ENCODE measurements at regions not wholly inside any gene's neighbourhood (a gene's known extent, or its start where the extent isn't known, plus 50 kb on each side); places are given as distances from the start of the nearest gene placed in this dataset.

GRCh38 chr6:23678626-23679025 lies 447.4 kb upstream of the NRSN1 start:
- Mint-ChIP-seq H3K36me3 (ENCODE audit: low read depth, unreplicated experiment) (peaks cover 4% of the 10 kb centered on the region), H3K4me3 (ENCODE audit: unreplicated experiment) (no peak overlapping the region), H3K9me3 (ENCODE audit: unreplicated experiment) (no peaks in the 10 kb centered on the region), H3K4me1 (ENCODE audit: unreplicated experiment) (no peaks in the 10 kb centered on the region), H3K27me3 (ENCODE audit: unreplicated experiment) (no peaks in the 10 kb centered on the region), H3K27ac (ENCODE audit: unreplicated experiment) (no peak overlapping the region)
- TF ChIP-seq CTCF (IDR thresholded peaks at IDR 0.05; ENCODE audit: unreplicated experiment): no peak
- DNase-seq (ENCODE audit: low spot score): no peak

- no peaks in the 10 kb centered on the region for H3K36me3 Mint-ChIP-seq (ENCODE audit: low read depth, unreplicated experiment)
Measured at GRCh38 chr6:23681743-23682142, 444.3 kb upstream of the NRSN1 start.

GRCh38 chr6:23688650-23689049 lies 437.4 kb upstream of the NRSN1 start:
- H3K4me1 Mint-ChIP-seq (ENCODE audit: unreplicated experiment): no peaks in the 10 kb centered on the region
- TF ChIP-seq CTCF (IDR thresholded peaks at IDR 0.05; ENCODE audit: unreplicated experiment): no peak
- no peak overlapping the region for H3K4me3 Mint-ChIP-seq (ENCODE audit: unreplicated experiment)

More at GRCh38 chr6:23681743-23682142, 444.3 kb upstream of the NRSN1 start:
- no peak for DNase-seq (ENCODE audit: low spot score)
- Mint-ChIP-seq H3K4me1 (ENCODE audit: unreplicated experiment) (no peaks in the 10 kb centered on the region), H3K27me3 (ENCODE audit: unreplicated experiment) (no peaks in the 10 kb centered on the region), H3K9me3 (ENCODE audit: unreplicated experiment) (no peaks in the 10 kb centered on the region), H3K27ac (ENCODE audit: unreplicated experiment) (no peak overlapping the region), H3K4me3 (ENCODE audit: unreplicated experiment) (no peak overlapping the region)
- no peak for TF ChIP-seq CTCF (IDR thresholded peaks at IDR 0.05; ENCODE audit: unreplicated experiment)

GRCh38 chr6:23690453-23691049 lies 435.5 kb upstream of the NRSN1 start:
- no peak for TF ChIP-seq CTCF (IDR thresholded peaks at IDR 0.05; ENCODE audit: unreplicated experiment)
- no peaks in the 10 kb centered on the region for H3K36me3 Mint-ChIP-seq (ENCODE audit: low read depth, unreplicated experiment)
- no peaks in the 10 kb centered on the region for H3K9me3 Mint-ChIP-seq (ENCODE audit: unreplicated experiment)
- H3K4me1 Mint-ChIP-seq (ENCODE audit: unreplicated experiment): no peaks in the 10 kb centered on the region
- H3K27me3 Mint-ChIP-seq (ENCODE audit: unreplicated experiment): no peaks in the 10 kb centered on the region
- no peak overlapping the region for H3K27ac Mint-ChIP-seq (ENCODE audit: unreplicated experiment)
- DNase-seq (ENCODE audit: low spot score): no peak
- no peak overlapping the region for H3K4me3 Mint-ChIP-seq (ENCODE audit: unreplicated experiment)

More at GRCh38 chr6:23688650-23689049, 437.4 kb upstream of the NRSN1 start:
- Mint-ChIP-seq H3K27me3 (ENCODE audit: unreplicated experiment) (no peaks in the 10 kb centered on the region), H3K27ac (ENCODE audit: unreplicated experiment) (no peak overlapping the region), H3K9me3 (ENCODE audit: unreplicated experiment) (no peaks in the 10 kb centered on the region), H3K36me3 (ENCODE audit: low read depth, unreplicated experiment) (no peaks in the 10 kb centered on the region)
- DNase-seq (ENCODE audit: low spot score): no peak

- no peak for TF ChIP-seq CTCF (IDR thresholded peaks at IDR 0.05; ENCODE audit: unreplicated experiment)
- Mint-ChIP-seq H3K4me3 (ENCODE audit: unreplicated experiment) (no peak overlapping the region), H3K27ac (ENCODE audit: unreplicated experiment) (no peak overlapping the region), H3K36me3 (ENCODE audit: low read depth, unreplicated experiment) (no peaks in the 10 kb centered on the region), H3K4me1 (ENCODE audit: unreplicated experiment) (no peaks in the 10 kb centered on the region), H3K27me3 (ENCODE audit: unreplicated experiment) (no peaks in the 10 kb centered on the region), H3K9me3 (ENCODE audit: unreplicated experiment) (no peaks in the 10 kb centered on the region)
- no peak for DNase-seq (ENCODE audit: low spot score)
Measured at GRCh38 chr6:23692184-23692583, 433.8 kb upstream of the NRSN1 start.
